Adrenal gland (tissue), 5 donors: ENCODE measurements at regions not wholly inside any gene's neighbourhood (a gene's known extent, or its start where the extent isn't known, plus 50 kb on each side); places are given as distances from the start of the nearest gene placed in this dataset.

ENCODE experiments used
- POLR2A ChIP-seq, 2 donors: fragments of 450-650 bp; IDR thresholded peaks; one replicate each; pipeline ENCODE4 v1.6.1; 2017; ENCODE audit warnings: antibody characterized with exemption in 2 of 2, mild to moderate bottlenecking in 2 of 2, moderate library complexity in 1 of 2
- TF ChIP-seq, protein P1 (sequence below), 6 experiments: fragments of 450-650 bp in 4 of 6; fragments of 200-600 bp in 2 of 6; sonication (generic) in 1 of 6; IDR thresholded peaks; 1 replicate in 5 of 6; 2 replicates in 1 of 6; pipeline versions ENCODE4 v1.5.1 to v1.8.0; 2016 to 2021; ENCODE audit warnings: antibody characterized with exemption in 6 of 6, mild to moderate bottlenecking in 2 of 6, moderate library complexity in 1 of 6
- donor health status: DM: no; HTN: no; CAD: no.

- TF ChIP-seq, protein P1, sequence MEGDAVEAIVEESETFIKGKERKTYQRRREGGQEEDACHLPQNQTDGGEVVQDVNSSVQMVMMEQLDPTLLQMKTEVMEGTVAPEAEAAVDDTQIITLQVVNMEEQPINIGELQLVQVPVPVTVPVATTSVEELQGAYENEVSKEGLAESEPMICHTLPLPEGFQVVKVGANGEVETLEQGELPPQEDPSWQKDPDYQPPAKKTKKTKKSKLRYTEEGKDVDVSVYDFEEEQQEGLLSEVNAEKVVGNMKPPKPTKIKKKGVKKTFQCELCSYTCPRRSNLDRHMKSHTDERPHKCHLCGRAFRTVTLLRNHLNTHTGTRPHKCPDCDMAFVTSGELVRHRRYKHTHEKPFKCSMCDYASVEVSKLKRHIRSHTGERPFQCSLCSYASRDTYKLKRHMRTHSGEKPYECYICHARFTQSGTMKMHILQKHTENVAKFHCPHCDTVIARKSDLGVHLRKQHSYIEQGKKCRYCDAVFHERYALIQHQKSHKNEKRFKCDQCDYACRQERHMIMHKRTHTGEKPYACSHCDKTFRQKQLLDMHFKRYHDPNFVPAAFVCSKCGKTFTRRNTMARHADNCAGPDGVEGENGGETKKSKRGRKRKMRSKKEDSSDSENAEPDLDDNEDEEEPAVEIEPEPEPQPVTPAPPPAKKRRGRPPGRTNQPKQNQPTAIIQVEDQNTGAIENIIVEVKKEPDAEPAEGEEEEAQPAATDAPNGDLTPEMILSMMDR (IDR thresholded peaks at IDR 0.05) = no peak
- no peak for TF ChIP-seq POLR2A (IDR thresholded peaks at IDR 0.05)
Measured at GRCh38 chr16:51245658-51245995, 94.6 kb upstream of the SALL1 start.
